Gastroesophageal sphincter (tissue), 3 donors: ENCODE measurements at regions not wholly inside any gene's neighbourhood (a gene's known extent, or its start where the extent isn't known, plus 50 kb on each side); places are given as distances from the start of the nearest gene placed in this dataset.

ENCODE experiments used
- CTCF ChIP-seq, 4 experiments: fragments of 200-600 bp in 2 of 4; fragments of 450-650 bp in 2 of 4; sonication (generic) in 1 of 4; IDR thresholded peaks; one replicate each; pipeline ENCODE4 v1.5.1; 2017 to 2019; ENCODE audit warnings: antibody characterized with exemption in 4 of 4, mild to moderate bottlenecking in 2 of 4, moderate library complexity in 2 of 4
- EP300 ChIP-seq: sonication (generic); formaldehyde crosslinking; IDR thresholded peaks from one replicate; pipeline ENCODE4 v1.6.1; 2017; ENCODE audit warnings: antibody characterized with exemption, mild to moderate bottlenecking

- TF ChIP-seq CTCF (IDR thresholded peaks at IDR 0.05) (no peak), EP300 (no peak)
Observed at GRCh38 chr20:60968853-60969720, 283.0 kb upstream of the CDH4 start.
